ELF-1 (cell line): ENCODE measurements at regions not wholly inside any gene's neighbourhood (a gene's known extent, or its start where the extent isn't known, plus 50 kb on each side); places are given as distances from the start of the nearest gene placed in this dataset.

Source experiments
- DNase-seq: peaks from one replicate; pipeline ENCODE4 v3.0.0-alpha.2; 2016; ENCODE audit warnings: low read depth, low spot score

DNA sequence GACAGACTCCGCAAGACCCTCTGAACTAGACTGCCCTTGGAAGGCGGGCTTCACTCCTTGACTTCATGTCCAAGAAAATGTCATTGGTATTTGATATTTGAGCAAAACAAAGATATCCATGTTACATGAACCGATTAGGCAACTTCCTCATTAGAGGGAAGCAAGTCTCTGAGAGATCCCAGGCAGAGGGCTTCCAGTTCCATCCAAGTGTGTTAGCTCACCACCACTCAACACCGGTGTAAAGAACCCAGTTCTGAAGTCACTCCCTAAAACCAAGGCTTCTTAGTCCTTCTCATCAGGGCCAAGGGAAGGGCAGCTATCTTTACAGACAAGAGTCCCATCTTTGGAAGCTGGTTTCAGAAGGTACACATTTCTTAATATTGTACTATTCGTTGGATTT is 87.2 kb upstream of the CDKN3 start:
- DNase-seq, result no peak

GRCh38 chr14:54310151-54310850 is 86.5 kb upstream of the CDKN3 start:
- peak; percentile 11 for DNase-seq

- DNase-seq, result no peak
Observed at GRCh38 chr14:54310851-54311228, 86.0 kb upstream of the CDKN3 start.

- peak; percentile 95 for DNase-seq
Observed at GRCh38 chr14:54312166-54312801, 84.5 kb upstream of the CDKN3 start.

- DNase-seq, result no peak
Observed at GRCh38 chr14:54314365-54315104, 82.3 kb upstream of the CDKN3 start.

GRCh38 chr14:54316652-54317051 is 80.2 kb upstream of the CDKN3 start:
- no peak for DNase-seq

DNA sequence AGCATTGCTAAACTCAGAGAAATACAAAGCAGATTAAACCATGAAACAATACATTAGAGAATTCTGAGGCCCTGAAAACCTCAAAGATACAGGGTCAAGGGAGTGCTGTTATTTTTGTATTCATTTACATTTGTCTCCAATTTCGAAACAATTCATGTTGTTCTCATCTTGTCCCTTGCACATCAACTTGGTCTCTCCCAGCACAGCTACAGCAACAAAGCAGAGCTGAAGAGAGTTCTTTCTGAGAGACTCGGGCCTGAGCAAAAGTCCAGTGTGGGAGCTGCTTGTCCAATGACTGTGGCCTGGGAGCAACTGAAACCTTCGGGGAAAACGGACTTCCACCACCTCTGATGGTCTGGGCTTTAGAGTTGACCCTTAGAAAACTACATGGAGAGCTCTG is 79.4 kb upstream of the CDKN3 start:
- no peak for DNase-seq

DNA sequence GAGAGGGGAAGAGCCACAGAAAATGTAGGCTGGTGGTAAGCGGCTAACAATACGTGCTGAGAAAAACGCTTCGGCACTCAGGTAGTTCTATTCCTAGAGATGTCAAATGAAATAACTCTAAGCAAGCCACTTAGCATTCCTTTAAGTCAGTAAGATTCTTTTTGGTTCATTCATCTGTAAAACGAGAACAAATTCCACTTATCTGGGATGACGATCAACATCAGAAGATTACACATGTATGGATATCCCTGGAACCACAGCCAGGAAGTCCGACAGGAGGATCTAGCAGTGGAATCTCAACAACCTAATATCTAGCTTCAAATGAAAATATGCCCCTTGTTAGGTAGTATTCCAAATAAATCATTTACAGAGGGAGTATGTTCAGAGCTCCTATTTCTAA is 74.6 kb upstream of the CDKN3 start:
- no peak for DNase-seq

DNA sequence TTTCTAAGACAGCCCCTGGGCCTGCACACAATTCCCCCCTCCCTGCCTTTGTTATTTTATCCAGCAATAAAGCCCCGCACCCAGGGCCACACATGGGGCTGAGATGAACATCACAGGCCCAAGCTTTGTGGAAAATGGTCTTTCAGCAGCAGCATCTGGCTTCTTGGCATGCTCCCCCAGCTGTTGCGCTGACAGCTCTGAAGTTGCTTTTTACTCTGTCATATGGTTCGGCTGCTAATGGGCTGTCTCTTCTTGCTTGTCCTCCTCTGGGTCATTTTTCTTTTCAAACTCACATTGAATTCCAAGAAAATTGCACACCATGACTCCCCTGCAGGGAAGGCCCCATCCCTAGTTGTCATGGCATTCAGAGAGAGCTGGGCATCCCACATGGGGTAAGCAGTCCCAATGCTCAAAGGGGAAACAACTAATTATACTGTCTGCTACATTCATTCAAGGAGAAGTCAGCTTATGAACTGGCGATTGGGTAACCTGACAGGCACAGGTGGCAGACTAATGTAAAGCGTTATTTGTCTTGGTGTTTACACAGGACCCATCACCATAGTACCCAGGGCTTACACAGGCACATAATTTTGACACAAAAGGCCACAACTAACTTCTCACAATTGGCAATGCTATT is 74.0 kb upstream of the CDKN3 start:
- no peak for DNase-seq

DNA sequence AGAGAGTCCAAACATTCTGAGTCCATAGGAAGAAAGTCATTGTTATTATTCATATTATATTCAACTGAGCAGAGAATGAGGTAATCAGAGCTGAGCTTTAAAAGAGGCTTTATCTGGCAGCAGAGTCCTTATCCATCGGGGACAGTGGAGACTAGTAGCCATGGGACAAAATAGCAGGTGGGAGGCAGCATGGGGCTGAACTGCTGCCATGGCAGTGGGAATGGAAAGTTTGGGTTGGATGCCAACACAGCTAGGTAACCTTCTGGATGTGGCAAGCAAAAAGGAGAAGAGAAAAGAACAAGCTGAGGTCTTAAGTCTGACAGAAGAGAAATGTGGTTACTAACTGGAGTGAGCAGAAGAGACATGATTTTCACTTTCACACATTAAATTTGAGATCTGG is 71.0 kb upstream of the CDKN3 start:
- no peak for DNase-seq

DNA sequence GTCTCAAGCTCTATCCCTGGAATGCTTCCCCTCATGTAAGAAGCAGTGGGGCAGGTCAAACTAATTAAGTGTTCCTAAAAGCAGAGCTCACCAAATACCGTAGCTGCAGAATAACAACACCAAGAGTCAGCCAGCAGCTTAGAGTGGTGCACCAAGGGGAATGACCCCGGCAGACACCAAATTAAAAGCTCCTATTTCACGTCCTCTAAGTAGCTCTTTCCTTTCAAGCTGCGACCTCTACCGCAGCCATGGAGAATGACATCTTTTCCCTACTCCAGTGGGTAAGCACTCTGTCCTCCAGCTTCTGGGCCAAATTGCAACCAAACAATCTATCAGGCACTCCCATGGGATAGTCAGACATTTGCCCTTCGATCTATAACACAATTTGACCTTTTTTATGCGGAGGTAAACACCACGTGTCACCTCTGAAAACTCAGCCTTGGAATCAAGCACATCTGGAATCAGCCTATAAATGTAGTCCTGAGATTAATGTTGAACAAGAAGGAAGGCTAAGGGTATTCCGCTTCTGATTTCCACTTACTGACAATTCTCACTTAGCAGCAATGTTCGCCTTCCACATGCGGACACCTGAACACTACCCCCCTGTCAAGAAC is 67.6 kb upstream of the CDKN3 start:
- DNase-seq, result peak; percentile 95

- peak; percentile 28 for DNase-seq
Observed at GRCh38 chr14:54330876-54331275, 65.9 kb upstream of the CDKN3 start.

DNA sequence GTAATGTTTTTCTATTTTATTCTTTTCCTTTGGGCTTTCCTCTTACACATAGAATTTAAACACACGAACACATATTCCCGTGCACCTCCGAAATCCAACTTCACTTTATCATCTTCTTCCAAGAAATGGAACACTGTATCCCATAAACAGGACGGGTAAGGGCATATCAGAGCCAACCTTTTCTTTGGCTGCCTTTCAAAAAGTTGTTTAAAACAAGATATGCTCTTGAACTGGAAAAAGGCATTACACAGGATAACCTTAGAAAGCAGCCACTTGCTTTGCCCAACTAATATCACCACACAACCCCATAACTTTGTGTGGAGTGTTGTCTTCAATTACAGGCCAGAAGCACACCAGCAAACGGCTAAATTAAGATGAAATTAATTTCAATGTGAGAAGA is 65.3 kb upstream of the CDKN3 start:
- no peak for DNase-seq

GRCh38 chr14:54332490-54332889 is 64.3 kb upstream of the CDKN3 start:
- DNase-seq, result no peak

DNA sequence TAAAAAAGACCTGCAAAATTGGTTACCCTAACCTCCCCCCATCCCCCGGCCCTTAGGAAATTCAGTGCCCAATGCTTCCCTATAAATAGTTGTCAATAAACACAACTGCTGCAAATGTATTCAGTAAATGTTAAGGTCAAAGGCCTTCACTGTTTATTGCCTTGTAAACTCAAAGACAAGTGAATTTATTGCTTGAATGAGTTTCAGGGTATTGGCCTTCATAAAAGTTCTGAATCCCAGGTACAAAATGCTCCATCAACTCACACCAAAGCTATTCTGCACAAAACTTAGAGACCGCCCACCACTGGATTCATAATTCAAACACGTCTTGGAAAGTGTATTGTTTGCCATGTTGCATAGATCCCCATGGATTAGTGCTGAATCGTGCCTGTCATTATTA is 63.3 kb upstream of the CDKN3 start:
- DNase-seq, result no peak

DNA sequence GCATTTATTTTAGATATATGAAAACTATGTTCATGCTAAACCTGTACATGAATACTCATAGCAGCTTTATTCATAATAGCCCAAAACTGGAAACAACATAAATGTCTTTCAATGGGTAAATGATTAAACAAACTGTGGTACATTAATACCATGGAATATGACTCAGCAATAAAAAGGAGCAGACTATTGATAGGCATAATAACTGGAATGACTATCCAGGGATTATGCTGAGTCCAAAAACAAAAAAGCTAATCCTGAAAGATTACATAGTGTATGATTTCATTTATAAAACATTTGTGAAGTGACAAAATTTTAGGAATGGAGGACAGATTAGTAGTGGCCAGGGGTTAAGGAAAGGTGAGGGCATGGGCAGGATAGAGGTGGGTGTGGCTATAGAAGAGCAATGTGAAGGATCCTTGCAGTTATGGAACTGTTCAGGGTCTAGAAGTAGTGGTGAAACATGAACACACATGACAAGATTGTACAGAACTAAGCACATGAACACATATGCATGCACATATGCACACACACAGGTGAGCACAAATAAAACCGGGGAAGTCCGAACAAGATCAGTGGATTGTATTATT is 61.1 kb upstream of the CDKN3 start:
- no peak for DNase-seq

- DNase-seq, result peak; percentile 18
Observed at GRCh38 chr14:54337314-54337713, 59.5 kb upstream of the CDKN3 start.

DNA sequence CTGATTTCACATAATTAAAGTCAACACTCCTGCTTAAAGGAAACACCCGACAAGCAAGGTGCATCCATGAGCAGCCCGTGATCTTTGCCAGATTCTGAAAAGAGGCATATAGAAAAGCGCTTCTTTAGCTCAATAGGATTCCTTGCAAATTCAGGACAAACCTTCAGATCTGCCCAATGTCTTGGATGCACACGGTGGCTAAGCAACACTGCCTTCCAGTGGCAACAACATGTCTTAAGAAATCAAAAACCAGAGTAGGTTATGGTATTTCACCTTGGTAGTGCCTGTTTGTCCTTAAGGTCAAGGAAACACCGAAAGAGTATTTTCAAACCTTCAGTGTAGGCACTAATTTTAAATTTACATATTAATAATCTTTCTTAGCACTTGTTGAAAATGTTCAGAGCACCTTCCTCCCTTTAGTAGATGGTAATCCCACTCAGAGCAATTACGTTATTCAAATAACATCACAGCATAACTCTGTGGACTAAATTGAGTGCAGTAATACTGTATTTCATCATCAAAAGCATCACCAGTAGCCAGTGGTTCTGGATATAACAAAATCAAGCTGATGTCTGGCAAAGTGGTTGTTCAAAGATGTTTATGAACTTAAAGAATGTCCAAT is 58.0 kb upstream of the CDKN3 start:
- DNase-seq, result peak; percentile 51

GRCh38 chr14:54339771-54340170 is 57.0 kb upstream of the CDKN3 start:
- DNase-seq, result peak; percentile 30

- no peak for DNase-seq
Observed at GRCh38 chr14:54342806-54343205, 54.0 kb upstream of the CDKN3 start.
